Hematopoietic multipotent progenitor cell treated with erythropoietin and hydrocortisone succinate and interleukin-3 and kit ligand, for 15 days (in vitro differentiated cells): ENCODE measurements at regions not wholly inside any gene's neighbourhood (a gene's known extent, or its start where the extent isn't known, plus 50 kb on each side); places are given as distances from the start of the nearest gene placed in this dataset.

Source experiments
- DNase-seq: peaks from one replicate; pipeline ENCODE4 v3.0.0-alpha.2; 2015; ENCODE audit warnings: low spot score

DNA sequence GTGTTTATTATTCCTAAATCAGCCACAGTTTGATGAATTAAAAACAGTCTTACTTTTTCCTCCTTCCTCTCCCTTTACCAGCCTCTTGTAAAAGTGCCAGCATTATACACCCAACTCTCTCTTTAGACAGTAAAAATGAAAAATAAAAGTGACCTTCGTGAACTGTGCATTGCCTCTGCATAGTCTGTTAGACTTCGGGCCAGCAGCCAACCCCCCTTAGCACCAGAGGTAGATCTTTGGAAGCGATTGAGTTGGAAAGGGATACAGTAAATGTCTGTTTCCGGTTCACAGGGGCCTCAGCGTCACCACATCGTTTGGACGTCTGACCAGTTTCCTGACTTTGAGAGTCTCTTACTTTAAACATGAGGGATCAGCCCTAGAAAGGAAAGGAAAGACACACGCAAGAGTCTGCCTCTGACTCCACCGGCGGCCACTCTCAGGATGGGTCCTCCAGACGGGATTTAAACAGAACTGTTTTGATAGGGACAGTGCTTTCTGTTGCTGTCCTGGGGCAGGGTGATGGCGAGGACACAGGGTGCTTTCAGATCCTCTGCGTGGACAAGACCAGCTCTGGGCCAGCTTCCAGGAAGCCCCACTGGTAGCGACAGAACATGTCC is 206.6 kb upstream of the PREP start:
- DNase-seq, result no peak

DNA sequence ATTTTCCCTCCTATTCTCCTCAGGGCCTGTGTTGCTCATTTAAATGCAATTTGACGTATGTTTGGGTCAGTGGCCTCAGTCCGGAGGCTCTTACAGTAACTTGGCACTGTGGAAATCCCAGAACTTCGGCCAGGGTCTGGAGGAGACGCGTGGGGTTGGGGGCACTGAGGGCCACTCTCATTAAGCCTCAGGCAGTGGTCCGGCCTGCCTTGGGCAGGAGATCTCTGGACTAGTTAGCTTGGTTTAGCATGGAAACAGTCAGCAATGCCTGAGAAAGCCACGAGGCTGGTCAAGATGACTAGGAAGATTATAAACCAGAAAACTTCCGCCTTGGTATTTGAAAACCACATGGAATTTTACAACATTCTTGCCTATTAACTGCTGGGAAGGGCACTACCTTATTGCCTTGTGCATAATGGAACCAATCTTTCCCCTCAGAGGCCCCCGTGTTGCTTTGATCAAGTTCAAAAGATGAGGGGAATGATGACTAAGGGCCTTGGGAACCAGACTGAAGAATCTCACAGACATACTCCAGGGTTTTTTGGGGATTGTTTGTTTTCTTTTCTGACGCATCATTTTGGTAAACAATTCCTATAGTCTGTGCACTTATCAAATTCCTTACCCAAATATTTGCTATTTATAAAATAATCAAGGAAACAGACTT is 206.0 kb upstream of the PREP start:
- DNase-seq, result no peak

DNA sequence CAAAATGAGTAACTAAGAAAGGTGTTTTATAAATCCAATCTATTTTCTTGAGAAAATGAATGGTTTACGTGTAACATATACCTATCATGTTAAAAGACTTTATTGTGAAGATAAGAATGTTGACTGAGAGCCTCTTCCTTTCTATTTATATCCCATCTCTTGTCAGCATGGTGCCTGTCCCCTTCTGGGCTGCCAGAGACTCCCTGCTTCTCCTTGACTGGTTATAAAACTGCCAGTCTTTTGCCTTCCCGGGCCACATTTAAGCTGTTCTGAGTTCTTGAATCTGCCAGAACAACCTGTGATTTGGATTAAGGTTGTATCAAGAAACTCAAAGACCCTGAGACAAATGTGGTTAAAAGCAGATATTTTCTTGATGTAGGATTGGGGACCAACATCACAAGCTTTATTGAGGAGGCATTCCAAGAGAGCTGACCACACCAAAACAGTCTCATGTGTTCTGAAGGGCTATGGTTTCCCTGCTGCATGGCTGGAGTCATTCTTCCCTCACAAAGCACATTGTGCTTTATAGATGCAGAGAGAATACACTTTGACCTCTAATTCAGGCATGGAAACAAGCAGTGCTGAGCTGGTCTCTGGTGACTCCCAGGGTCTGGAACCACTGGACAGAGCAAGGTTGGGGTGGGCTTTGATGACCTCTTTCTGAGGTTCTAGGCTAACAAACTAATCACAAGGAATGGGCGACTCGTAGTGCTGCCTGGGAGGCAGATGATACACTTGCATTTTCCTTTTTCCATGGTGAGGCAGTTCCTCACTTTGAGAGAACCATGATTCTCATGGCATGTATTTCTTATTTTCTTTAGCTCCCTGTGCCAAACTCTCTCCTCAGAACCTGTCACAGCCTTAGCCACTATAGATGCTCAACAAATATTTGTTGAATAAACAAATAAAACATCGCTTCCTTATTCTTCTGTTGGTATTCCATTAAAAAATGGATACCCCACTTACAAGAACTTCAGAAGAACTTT is 205.0 kb upstream of the PREP start:
- no peak for DNase-seq

DNA sequence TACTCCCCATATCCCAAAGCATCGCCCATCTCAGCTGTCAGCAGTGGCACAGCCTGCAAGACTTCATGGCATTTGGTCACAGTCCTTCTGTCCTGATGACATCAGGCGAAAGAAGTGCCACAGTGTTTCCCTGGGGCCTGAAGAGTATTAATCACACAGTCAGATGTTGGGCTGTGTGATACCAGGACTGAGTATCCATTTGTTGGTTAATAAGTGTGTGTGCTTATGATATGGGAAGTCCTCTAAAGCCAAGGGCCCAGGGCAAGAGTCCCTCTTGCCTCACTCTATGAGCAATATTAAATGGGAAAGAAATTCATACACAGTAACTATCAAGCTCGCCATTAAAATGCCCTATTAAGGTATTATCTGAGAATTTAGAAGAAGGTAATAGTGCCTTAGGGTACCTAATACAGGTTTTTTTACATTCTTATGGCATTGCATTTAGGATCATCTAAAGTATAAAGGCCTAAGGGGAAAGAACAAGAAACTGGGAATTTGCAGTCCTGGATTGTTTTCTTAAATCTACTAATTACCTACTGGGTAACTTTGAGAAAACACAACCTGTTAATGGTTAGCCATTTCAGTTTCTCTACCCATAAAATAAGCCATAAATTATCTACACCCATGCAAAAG is 204.1 kb upstream of the PREP start:
- no peak for DNase-seq

DNA sequence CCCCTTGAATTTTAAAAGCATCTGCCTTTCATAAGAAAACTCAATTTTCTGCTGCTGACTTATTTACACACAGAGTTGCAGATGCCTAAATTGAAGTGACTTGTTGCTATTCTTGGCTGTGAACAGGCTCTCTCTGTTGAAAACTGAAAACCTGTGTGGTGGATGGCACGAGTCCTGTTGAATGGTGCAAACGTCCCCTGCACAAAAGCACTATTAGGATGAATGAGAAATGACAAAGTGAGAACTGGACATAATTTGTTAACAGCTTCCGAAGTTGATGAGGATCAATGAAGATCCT is 201.7 kb upstream of the PREP start:
- DNase-seq, result no peak

DNA sequence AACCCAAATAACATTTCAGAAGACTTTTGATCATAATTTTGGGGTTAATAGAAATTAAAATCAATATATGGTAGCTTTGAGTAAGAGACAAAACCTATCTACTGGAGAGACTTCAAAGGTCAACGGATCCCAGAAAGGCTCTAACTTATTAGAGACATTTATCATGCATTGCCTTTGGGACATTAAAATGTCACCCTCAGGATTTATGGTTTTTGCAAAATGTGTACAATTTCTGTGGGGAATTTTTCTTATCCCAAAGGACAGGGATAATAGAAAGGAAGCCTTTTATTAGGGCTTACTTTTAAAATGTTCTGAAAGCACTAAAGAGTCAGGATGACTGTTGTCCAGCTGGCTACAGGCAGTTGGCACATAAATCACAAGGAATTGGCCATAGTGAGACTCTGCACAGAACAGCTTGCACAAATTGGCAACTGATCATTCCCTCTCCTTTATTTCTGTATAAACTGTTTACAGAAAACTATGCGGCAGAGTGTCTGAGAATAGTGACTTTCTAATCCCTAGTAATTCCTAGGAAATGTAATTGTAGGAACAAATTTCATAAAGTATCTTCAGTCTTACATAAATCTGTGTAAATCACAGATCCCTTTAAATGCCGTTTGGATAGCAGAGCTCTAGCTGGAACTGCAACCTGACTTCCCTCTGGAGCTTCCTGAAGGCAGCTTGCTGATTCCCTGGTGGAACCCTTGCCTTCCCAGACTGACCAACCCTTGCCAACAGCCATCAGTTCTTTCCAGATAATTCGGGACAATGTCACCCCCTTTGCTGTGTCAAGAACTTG is 201.1 kb upstream of the PREP start:
- no peak for DNase-seq

DNA sequence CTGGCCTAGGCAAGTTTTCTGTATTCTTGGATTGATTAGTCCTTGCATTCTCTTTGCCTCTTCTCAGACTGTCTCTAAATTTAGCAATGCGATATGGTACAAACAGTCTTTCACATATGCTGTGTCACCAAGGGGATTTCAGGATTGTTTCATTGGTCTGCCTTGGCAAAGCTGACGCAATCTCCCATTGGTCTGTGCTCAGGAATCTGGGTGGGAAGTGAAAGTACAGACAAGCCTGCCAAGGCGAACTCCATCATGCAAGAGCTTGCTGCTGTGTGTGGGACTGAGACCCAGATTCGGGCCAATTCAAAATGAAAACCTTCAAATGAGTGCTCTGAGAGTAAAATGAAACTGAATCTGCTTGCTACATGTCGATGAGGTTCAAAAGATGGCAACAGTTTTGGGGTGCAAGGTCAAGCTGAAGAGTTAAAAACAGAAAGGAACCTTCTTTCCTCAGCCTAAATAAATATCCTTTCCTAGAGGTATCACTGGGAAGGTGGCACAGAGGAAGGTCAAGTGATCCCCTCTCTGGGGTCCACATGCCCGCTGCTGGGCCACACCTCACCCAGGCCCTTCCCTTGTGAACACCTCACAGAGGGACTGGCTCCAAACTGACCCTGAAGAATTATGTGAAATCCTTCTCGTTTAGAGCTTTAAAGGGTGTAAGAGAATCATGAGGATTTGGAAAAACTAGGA is 198.8 kb upstream of the PREP start:
- DNase-seq, result no peak

DNA sequence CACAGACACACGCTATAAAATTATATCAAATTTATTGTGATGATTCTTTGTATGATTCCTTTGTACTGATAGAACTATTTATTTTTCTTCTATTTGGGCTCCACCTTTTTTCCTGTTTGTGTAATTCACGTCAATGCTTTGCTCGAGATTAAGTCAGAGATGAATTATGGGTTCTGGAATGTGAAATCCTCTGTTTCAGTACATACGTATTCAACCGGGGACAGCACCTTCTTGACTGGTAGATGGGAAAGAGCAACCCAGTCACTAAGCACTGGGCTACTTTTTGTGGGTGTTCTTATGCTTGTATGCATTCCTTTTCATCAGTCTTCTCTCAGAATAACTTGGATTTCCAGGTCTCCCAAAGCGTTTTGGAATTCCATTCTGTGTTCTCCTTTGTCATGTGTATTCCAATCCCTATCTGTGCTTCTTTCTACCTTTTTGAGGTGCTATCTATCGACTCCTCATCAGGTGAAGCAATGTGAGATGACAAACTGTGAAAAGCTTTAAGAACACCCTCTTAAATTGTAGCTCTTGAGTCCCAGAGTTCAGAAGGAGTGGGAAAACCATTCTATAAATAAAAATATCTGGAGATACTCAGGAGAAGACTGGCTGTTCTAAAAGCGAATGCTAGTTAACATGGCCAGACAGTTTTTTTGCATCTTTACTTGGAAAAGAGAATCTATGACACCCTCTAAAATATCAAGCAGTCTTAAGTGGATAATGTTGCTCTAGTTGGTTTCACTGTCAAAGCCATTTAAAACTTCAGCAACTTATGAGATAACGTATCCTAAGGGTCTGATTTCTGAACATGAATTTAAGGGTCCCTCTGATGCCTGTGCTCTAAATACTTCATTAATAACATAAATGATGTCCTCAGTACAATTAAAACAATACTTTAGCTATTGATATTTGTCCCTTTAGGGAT is 197.7 kb upstream of the PREP start:
- DNase-seq, result no peak

DNA sequence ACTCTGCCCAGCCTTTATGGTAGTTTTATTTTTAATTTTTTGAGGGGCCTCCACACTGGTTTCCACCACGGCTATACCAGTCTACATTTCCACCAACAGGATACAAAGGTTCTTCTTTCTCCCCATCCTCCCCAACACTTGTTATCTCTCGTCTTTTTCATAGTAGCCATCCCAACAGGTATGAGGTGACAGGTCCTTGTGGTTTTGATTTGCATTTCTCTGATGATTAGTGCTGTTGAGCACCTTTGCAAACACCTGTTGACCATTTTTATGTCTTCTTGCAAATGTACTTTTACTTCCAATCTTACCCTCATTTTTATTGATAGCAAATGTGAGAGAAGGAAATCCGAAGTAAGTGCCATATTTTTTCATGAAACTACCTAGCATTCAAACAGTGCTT is 195.4 kb upstream of the PREP start:
- DNase-seq, result no peak

DNA sequence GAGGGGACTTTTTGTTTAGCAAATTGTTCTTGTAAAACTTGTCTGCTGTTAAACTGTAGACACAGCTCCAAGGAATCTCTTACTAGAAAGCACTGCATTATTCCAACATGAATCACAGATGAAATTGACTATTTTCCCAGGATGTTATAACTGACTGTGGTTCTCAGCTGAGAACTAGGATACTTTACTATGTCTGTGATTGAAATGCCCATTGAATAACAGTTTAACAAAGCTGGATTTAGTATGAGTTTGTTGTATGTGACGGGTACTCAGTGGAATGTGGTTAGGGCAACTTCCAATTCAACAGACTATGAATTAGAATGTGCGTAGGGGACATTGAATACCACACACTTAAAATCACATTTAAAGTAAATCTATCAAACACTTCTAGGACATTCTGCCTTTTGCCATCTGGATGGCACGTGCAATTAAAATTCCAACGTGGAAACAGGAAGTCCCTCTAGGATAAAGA is 193.4 kb upstream of the PREP start:
- no peak for DNase-seq

DNA sequence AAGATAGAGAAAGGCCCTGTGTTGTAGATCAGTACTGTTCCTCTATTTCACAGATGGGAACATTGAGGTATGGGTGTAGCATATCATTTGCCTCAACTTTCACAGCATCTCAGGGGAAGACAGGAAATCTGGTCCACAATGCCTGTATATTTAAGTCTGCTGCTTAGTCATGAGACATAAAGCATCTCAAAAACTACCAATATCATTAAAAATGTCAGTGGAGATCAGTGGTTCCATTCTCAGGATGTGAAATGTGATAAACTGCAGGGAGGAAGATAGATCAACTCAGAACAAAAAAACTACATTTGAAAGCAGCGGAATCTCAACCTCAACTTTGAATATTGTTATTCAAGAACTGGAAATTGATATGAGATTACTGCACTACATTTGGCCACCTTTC is 192.9 kb upstream of the PREP start:
- no peak for DNase-seq

DNA sequence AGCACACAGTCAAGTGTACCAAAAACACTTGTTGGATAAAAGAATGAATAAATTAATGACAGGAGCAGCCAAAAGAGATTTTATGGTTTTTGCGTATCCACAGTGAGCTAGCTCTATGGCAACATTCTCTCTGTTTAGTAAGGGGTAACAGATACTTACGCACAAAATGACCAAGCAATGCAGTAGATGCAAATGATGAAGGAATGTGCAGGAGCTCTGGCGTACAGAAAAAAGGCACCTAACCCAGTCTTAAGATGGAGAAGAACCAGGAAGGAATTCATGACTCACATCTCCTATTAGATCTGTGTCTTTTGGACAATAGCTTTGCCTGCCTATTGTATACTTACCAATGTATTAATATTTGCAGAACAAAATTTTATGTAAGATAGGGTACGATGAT is 191.9 kb upstream of the PREP start:
- no peak for DNase-seq

DNA sequence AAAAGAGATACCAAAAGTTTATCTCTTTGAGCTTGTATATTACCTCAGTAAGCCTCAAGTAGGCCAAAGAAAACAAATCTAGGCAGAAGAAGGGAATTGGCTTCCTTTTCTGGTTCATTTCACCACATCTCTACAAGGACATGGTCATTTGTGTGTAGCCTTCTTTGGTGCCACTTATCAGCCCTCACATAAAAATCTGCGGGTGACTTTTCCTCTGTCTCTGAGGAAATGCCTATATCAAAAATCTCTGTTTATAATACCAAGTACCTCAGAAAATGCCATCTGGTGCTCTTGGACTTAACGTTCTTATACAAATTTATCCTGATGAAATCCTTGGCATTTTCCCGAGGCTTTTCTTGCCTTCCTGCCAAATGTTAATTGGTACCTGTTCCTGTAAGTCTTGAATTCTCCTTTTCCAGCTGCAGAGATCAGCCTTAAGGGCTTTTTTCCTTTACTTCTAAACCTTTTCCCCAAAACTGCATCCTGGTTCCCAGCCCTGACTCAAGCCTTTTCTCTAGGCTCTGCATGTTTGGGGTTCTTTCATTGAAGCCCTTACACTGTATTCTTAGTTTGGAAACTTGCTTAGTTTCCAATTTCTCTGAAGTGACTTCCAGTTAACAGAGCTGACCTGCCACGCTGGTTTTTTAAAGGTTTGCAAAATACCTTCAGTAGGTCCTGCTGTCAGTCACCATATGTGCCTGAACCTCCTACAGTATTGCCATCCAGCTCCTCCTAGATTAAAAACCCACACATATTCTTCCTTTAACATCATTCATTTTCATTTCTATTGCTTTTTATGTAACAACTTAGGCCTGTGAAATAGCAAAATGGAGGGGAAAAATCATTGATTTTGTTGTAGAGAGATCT is 191.2 kb upstream of the PREP start:
- no peak for DNase-seq

DNA sequence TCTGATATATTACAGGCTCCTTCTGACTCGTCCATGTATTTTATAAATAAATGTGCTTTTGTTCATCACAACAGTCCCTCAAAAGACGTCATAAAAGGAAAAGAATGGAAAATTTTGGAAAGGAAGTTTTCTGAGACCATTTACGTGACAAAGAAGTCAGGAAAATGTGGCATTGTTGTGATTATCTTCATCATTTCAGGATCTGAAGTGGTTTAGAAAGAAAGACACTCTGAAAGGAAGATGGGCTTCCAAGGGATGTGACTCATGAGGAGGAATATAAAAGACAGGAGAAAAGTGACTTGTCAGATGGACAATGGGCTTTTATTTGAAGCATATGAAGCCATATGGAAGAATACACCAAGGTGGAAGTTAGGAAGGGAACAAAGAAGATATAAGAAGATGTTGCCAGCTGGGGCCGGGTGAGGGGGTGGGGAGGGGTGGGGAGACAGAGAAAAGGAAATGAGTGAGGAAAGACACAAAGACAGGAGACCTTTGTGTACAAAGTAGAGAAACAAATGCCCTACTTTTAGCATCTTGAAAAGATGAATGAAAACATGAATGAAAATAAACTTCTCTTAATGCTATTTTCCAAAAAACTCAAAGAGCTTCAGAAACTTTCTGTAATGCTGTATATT is 190.3 kb upstream of the PREP start:
- DNase-seq, result no peak

DNA sequence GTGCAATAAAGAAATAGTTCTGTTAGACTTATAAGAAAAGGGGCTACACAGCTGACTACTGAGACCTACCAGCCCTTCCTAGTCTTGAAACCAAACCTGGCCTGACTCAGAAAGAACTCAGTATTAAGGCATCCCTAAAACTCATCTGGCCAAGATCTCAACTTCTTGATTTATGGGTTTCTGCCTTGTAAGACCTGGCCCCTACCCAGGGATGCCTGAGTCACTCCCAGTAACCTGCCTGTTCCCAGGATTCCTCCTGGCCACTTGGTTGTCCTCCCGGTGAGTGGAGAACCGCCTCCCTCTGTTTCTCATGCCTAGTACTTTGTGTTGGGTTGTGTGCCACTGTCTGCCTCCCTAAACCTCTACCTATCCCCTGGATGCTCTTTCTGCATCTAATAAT is 189.4 kb upstream of the PREP start:
- DNase-seq, result no peak

DNA sequence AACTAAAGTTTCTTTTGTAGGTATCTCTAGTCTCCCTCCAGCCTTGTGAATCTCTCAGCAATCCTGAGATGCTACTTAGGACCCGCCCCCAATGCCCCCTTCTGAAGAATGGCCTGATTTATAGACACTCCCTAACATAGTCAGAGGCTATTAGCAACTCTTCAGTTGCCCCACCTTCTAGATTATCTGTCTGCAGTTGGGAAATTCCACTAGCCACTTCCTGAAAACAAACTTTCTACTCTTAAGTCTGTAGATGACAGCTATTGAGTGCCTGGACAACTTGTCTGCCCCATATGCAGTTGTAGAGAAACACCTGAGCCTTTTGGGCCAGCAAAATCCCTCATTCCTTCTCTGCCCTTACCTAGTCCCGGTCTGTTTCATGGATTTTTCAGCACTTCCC is 188.2 kb upstream of the PREP start:
- DNase-seq, result no peak

DNA sequence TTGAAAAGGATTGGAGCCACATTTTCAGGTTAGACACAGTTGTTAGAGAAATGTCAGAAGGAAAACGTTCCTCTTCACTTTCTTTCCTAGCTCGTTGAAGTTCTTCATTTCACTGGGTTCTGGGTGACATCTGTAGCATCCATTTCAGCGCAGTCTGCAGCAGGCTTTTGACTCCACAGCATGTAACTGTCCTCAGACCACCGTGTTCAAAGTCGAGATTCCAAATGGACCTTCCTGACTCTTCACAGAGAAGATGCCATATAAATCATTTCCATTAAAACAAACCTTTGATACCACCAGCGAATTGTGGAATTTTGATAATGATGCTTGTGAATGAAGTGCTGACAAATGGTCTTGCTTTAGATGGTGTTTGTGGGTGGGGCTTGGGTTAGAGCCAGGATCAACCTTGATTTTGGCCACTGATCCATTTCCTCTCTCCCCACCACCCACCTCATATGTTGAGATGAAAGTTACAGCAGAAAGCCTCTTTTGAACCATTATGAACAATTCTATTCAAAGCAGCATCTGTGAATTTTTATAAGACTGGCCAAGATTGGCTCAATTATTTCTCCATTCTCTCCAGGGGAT is 185.3 kb upstream of the PREP start:
- no peak for DNase-seq
